Right atrium auricular region (tissue), 2 donors: ENCODE measurements at regions not wholly inside any gene's neighbourhood (a gene's known extent, or its start where the extent isn't known, plus 50 kb on each side); places are given as distances from the start of the nearest gene placed in this dataset.
"Not testable (repeated sequence)": the region's sequence is repeated elsewhere in the genome, so short reads cannot be mapped to it uniquely, and the experiment has no call there.

ENCODE experiments used
- DNase-seq: peaks from one replicate; pipeline ENCODE4 v3.0.0-alpha.2; 2019; ENCODE audit warnings: low spot score
- H3K27ac ChIP-seq, 2 donors: fragments of 200-600 bp; sonication (generic); 1 replicate in 1 of 2; 2 replicates in 1 of 2; pipeline ENCODE4 v1.5.1; 2016 to 2019
- H3K27me3 ChIP-seq, 2 donors: fragments of 200-600 bp; sonication (generic); one replicate each; pipeline versions ENCODE4 v1.5.1 to v1.6.0; 2017 to 2019
- H3K36me3 ChIP-seq: fragments of 200-600 bp; sonication (generic); one replicate; pipeline ENCODE4 v1.5.1; 2016
- H3K4me1 ChIP-seq, 2 donors: fragments of 200-600 bp; sonication (generic); one replicate each; pipeline versions ENCODE4 v1.5.1 to v1.6.0; 2017 to 2019
- H3K4me3 ChIP-seq, 2 donors: fragments of 200-600 bp; sonication (generic); 1 replicate in 1 of 2; 2 replicates in 1 of 2; pipeline ENCODE4 v1.5.1; 2017 to 2019; ENCODE audit warnings: mild to moderate bottlenecking in 1 of 2, moderate library complexity in 1 of 2
- H3K9me3 ChIP-seq, 2 donors: fragments of 200-600 bp; sonication (generic); one replicate each; pipeline ENCODE4 v1.5.1; 2019
- TF ChIP-seq, protein P1 (sequence below), 2 donors: fragments of 200-600 bp; sonication (generic); IDR thresholded peaks; one replicate each; pipeline ENCODE4 v1.5.1; 2019; ENCODE audit warnings: antibody characterized with exemption in 2 of 2

DNA sequence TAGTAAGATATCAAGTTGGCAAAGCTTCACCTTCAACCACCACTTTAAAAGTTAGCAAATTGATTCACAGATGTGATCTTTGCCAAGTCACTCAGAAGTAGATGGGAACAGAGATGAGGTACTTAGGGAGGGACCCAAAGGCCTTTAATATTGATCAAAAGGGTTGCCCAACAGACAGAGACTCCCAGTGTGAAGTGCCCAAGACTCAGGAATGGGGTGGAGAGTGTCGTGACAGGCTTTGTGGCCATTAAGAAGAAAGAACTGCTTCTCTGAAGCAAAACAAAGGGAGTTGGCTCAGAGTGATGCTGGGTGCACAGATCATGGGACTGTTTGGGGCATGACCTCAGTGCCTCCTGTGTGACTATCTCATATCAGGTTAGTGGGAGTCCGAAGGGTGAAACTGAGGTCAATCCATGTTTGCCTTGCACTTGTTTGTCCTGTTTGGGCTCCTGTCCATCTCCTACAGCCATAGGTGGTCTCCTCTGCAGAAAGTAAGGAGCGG, 132.3 kb downstream of the APIP start:
- H3K36me3 ChIP-seq, result no peaks in the 10 kb centered on the region
- H3K9me3 ChIP-seq, result no peaks in the 10 kb centered on the region
- H3K4me1 ChIP-seq, result no peaks in the 10 kb centered on the region
- no peaks in the 10 kb centered on the region for H3K27me3 ChIP-seq
- H3K27ac ChIP-seq, result no peak overlapping the region
- DNase-seq, result no peak
- H3K4me3 ChIP-seq, result no peak overlapping the region
- TF ChIP-seq, protein P1, sequence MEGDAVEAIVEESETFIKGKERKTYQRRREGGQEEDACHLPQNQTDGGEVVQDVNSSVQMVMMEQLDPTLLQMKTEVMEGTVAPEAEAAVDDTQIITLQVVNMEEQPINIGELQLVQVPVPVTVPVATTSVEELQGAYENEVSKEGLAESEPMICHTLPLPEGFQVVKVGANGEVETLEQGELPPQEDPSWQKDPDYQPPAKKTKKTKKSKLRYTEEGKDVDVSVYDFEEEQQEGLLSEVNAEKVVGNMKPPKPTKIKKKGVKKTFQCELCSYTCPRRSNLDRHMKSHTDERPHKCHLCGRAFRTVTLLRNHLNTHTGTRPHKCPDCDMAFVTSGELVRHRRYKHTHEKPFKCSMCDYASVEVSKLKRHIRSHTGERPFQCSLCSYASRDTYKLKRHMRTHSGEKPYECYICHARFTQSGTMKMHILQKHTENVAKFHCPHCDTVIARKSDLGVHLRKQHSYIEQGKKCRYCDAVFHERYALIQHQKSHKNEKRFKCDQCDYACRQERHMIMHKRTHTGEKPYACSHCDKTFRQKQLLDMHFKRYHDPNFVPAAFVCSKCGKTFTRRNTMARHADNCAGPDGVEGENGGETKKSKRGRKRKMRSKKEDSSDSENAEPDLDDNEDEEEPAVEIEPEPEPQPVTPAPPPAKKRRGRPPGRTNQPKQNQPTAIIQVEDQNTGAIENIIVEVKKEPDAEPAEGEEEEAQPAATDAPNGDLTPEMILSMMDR (IDR thresholded peaks at IDR 0.05), result no peak

DNA sequence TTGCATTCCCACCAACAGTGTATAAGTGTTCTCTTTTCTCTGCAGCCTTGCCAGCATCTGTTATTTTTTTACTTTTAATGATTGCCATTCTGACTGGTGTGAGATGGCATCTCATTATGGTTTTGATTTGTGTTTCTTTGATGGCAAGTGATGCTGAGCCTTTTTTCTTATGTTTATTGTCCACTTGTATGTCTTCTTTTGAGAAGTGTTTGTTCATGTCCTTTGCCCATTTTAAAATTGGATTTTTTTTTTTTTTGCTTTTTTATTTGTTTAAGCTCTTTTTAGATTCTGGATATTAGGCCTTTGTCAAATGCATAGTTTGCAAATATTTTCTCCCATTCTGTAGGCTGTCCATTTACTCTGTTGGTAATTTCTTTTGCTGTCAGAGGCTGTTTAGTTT, 134.4 kb downstream of the APIP start:
- not testable (repeated sequence) for H3K4me1 ChIP-seq, H3K27ac ChIP-seq, H3K27me3 ChIP-seq

DNA sequence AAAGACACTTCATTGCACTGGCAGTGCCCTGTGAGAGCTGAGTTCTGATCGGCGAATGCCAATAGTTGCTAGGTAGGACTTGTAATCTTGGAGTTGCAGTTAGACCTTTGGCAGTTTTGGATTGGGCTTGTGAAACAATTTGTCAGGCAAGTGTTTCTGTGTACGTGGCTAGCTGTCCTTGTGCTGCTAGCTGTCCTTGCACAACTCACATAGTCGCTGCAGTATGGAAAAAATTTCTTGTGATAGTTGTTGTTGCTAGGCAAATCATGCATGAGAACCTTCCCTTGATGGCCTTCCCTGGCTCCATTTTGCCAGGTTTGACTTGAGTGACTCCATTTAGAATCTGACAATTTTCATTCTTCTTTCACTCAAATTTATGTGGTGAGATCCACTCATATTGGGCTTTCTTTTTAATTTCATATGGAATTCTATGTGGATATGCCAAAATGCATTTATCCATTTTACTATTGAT, 140.7 kb downstream of the APIP start:
- DNase-seq, result no peak
- no peaks in the 10 kb centered on the region for H3K4me1 ChIP-seq
- TF ChIP-seq, protein P1 (IDR thresholded peaks at IDR 0.05), result no peak
- no peaks in the 10 kb centered on the region for H3K27me3 ChIP-seq
- no peak overlapping the region for H3K4me3 ChIP-seq
- H3K36me3 ChIP-seq, result no peaks in the 10 kb centered on the region
- peaks cover 0 to 9% of the 10 kb centered on the region in 2 donors for H3K9me3 ChIP-seq
- no peak overlapping the region for H3K27ac ChIP-seq

More for the DNA sequence above, 134.4 kb downstream of the APIP start:
- not testable (repeated sequence) for H3K9me3 ChIP-seq, H3K4me3 ChIP-seq, H3K36me3 ChIP-seq, DNase-seq

DNA sequence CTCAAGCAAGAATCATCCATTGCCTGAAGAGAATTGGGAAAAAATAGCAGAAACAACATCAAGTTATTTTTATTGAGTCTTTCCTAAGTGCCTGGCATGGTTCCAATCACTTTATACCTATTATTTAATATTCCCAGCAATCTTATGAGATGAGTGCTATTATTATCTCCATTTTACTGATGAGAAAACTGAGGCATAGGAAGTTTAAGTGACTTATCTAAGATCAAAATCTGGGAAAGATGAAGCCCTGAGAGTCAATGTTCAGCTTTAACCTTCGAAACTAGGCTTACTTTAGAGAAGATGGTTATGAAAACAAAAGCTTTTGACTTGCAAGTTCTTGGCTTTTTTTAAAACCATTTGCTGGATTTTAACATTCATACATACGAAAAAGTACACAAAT, 141.6 kb downstream of the APIP start:
- H3K4me3 ChIP-seq, result no peak overlapping the region
- H3K9me3 ChIP-seq, result peaks cover 0 to 9% of the 10 kb centered on the region in 2 donors
- H3K4me1 ChIP-seq, result no peaks in the 10 kb centered on the region
- DNase-seq, result no peak
- no peaks in the 10 kb centered on the region for H3K36me3 ChIP-seq
- H3K27me3 ChIP-seq, result no peaks in the 10 kb centered on the region
- TF ChIP-seq, protein P1 (IDR thresholded peaks at IDR 0.05), result no peak
- no peak overlapping the region for H3K27ac ChIP-seq

DNA sequence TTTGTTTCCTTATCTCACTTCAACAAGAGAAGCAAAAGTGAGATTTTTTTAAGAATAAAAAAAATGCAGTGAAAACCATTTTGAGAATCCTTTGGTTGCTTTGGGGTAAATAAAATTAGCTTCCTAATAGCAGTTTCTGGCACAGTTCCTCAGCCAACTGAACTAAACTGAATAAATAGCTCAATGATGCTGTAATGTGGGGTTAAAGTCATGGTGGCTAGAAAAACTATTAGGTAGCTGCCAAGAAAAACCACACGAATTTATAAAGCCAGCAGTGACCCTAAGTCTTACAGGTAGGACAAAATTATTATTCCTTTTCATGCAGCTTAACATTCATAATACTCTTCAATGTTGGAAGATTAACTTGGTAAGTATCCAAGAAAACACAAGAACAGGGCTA, 142.4 kb downstream of the APIP start:
- Histone ChIP-seq H3K27ac (no peak overlapping the region), H3K4me1 (no peaks in the 10 kb centered on the region), H3K9me3 (peaks cover 0 to 9% of the 10 kb centered on the region in 2 donors), H3K36me3 (no peaks in the 10 kb centered on the region), H3K27me3 (no peaks in the 10 kb centered on the region), H3K4me3 (no peak overlapping the region)
- TF ChIP-seq, protein P1 (IDR thresholded peaks at IDR 0.05), result no peak
- DNase-seq, result no peak

DNA sequence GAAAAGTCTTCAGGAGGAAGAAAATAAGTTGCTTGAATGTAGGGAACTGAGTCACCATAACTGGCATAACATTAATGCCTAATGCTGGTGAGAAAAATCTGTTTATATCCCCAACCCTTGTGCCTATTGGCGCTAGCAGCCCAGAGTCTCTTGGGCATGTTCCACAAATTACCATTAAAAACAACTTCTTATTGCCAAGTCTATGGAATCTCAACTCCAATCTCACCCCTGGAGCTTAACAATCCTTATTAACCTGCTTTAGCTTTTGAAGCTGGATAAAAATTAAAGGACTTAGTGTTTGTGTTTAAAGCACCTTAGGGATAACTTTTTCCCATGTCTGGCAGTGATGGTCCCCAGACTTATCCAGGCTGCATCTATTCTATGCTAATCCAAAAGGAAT, 143.0 kb downstream of the APIP start:
- Histone ChIP-seq H3K4me3 (no peak overlapping the region), H3K27me3 (no peaks in the 10 kb centered on the region), H3K4me1 (no peaks in the 10 kb centered on the region), H3K9me3 (peaks cover 0 to 8% of the 10 kb centered on the region in 2 donors), H3K27ac (no peak overlapping the region), H3K36me3 (no peaks in the 10 kb centered on the region)
- DNase-seq, result no peak
- TF ChIP-seq, protein P1 (IDR thresholded peaks at IDR 0.05), result no peak
